DND-41 (cell line): ENCODE measurements at regions not wholly inside any gene's neighbourhood (a gene's known extent, or its start where the extent isn't known, plus 50 kb on each side); places are given as distances from the start of the nearest gene placed in this dataset.

Source experiments
- ATAC-seq: fragments of 200-7000 bp; cut with Tn5 transposase; 3 replicates; pipeline ENCODE4 v1.9.1; 2021; ENCODE audit warnings: low read depth; ENCODE audit not compliant: insufficient read depth
- DNase-seq: peaks from one replicate; pipeline ENCODE4 v3.0.0-alpha.2; 2020
- H2AFZ ChIP-seq: 2 replicates; pipeline ENCODE4 v1.6.0; 2012; ENCODE audit warnings: low read depth, low read length
- H3K27ac ChIP-seq: 2 replicates; pipeline ENCODE4 v1.5.1; 2012; ENCODE audit warnings: low read length, inconsistent platforms
- H3K27me3 ChIP-seq: fragments of 200-600 bp; sonication (generic); 2 replicates; pipeline ENCODE4 v1.6.0; 2012; ENCODE audit warnings: low read length, mild to moderate bottlenecking, inconsistent platforms; ENCODE audit not compliant: insufficient read depth, poor library complexity
- H3K36me3 ChIP-seq: 2 replicates; pipeline ENCODE4 v1.5.1; 2012; ENCODE audit warnings: low read length, inconsistent platforms; ENCODE audit not compliant: insufficient read depth
- H3K4me1 ChIP-seq: 2 replicates; pipeline ENCODE4 v1.5.1; 2012; ENCODE audit warnings: mild to moderate bottlenecking, low read length; ENCODE audit not compliant: insufficient read depth
- H3K4me2 ChIP-seq: 2 replicates; pipeline ENCODE4 v1.6.0; 2012; ENCODE audit warnings: mild to moderate bottlenecking, moderate library complexity, low read length, inconsistent platforms; ENCODE audit not compliant: insufficient read depth
- H3K4me3 ChIP-seq, 2 experiments: fragments of 200-600 bp in 1 of 2; shearing (Covaris generic) in 1 of 2; 2 replicates each; pipeline ENCODE4 v1.5.1; 2012 to 2016; ENCODE audit warnings: inconsistent platforms in 2 of 2, low read length in 2 of 2, mild to moderate bottlenecking in 2 of 2, low read depth in 1 of 2, moderate library complexity in 1 of 2
- H3K79me2 ChIP-seq: 2 replicates; pipeline ENCODE4 v1.6.0; 2012; ENCODE audit warnings: low read length, inconsistent platforms; ENCODE audit not compliant: insufficient read depth
- H3K9ac ChIP-seq: 2 replicates; pipeline ENCODE4 v1.6.0; 2012; ENCODE audit warnings: low read depth, mild to moderate bottlenecking, inconsistent platforms, low read length, moderate library complexity
- H3K9me3 ChIP-seq: 2 replicates; pipeline ENCODE4 v1.5.1; 2012; ENCODE audit warnings: low read length, moderate library complexity, mild to moderate bottlenecking, inconsistent platforms; ENCODE audit not compliant: insufficient read depth, severe bottlenecking
- H4K20me1 ChIP-seq: 2 replicates; pipeline ENCODE4 v1.6.0; 2012; ENCODE audit warnings: low read length; ENCODE audit not compliant: insufficient read depth
- EZH2 ChIP-seq: IDR thresholded peaks from 3 replicates; pipeline ENCODE4 v1.6.1; 2012; ENCODE audit warnings: borderline replicate concordance, low read depth, mild to moderate bottlenecking, moderate library complexity, low read length, inconsistent platforms; ENCODE audit not compliant: severe bottlenecking
- TF ChIP-seq, protein P1 (sequence below): IDR thresholded peaks from 2 replicates; pipeline ENCODE4 v1.5.1; 2012; ENCODE audit warnings: borderline replicate concordance, low read length, moderate library complexity, mild to moderate bottlenecking; ENCODE audit not compliant: poor library complexity, severe bottlenecking; ENCODE audit errors: extremely low read depth

DNA sequence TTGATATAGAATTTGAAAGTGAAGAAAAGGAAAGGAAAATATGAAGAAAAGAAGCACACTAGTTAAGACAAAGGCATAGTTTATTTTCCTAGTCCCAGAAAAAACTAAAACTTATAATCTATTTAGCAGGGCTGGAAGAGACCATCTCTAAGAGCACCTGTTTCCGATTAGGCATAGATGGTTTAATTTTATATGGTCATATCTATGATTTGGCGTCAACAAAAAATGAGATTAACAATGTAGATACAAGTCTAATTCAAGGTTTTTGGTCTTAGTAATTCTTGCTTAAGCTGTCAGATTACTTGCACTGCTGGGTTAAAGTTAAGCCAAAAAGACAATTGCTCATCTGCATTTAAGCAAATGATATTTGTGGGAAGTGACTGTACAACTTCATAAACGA, 502.5 kb upstream of the FSHR start:
- H4K20me1 ChIP-seq, result no peaks in the 10 kb centered on the region
- no peaks in the 10 kb centered on the region for H3K27me3 ChIP-seq
- H3K4me2 ChIP-seq, result no peak overlapping the region
- DNase-seq, result no peak
- no peak for ATAC-seq
- H3K27ac ChIP-seq, result no peak overlapping the region
- no peak overlapping the region for H3K4me3 ChIP-seq
- H2AFZ ChIP-seq, result no peak overlapping the region
- H3K4me1 ChIP-seq, result no peaks in the 10 kb centered on the region
- H3K9me3 ChIP-seq, result no peaks in the 10 kb centered on the region
- no peaks in the 10 kb centered on the region for H3K79me2 ChIP-seq
- TF ChIP-seq EZH2, result no peak
- TF ChIP-seq, protein P1, sequence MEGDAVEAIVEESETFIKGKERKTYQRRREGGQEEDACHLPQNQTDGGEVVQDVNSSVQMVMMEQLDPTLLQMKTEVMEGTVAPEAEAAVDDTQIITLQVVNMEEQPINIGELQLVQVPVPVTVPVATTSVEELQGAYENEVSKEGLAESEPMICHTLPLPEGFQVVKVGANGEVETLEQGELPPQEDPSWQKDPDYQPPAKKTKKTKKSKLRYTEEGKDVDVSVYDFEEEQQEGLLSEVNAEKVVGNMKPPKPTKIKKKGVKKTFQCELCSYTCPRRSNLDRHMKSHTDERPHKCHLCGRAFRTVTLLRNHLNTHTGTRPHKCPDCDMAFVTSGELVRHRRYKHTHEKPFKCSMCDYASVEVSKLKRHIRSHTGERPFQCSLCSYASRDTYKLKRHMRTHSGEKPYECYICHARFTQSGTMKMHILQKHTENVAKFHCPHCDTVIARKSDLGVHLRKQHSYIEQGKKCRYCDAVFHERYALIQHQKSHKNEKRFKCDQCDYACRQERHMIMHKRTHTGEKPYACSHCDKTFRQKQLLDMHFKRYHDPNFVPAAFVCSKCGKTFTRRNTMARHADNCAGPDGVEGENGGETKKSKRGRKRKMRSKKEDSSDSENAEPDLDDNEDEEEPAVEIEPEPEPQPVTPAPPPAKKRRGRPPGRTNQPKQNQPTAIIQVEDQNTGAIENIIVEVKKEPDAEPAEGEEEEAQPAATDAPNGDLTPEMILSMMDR, result no peak
- H3K36me3 ChIP-seq, result no peaks in the 10 kb centered on the region
- no peak overlapping the region for H3K9ac ChIP-seq

DNA sequence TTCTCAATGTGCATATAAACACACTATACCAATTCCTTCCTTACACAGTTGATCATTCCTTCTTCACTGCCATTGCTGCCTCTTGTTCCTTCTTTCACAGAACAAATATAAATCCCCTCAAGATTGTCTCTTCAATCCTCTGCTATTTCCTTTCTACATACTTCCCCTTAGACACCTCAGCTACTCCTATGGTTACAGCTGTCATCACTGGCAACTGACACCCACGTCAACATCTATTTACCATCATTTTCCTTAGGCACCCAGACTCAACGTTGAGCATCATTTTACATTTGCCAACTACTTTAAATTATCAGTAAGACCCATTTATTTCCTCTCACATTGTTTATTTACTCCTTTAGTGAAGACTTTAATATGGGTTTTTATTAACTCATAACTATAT, 488.8 kb upstream of the FSHR start:
- no peak for TF ChIP-seq EZH2
- TF ChIP-seq, protein P1, result no peak
- H2AFZ ChIP-seq, result no peak overlapping the region
- no peak overlapping the region for H3K4me3 ChIP-seq
- no peaks in the 10 kb centered on the region for H3K9me3 ChIP-seq
- H4K20me1 ChIP-seq, result no peaks in the 10 kb centered on the region
- no peaks in the 10 kb centered on the region for H3K27me3 ChIP-seq
- no peak overlapping the region for H3K9ac ChIP-seq
- DNase-seq (no peak), ATAC-seq (no peak)
- H3K79me2 ChIP-seq, result no peaks in the 10 kb centered on the region
- no peak overlapping the region for H3K27ac ChIP-seq
- no peaks in the 10 kb centered on the region for H3K36me3 ChIP-seq
- H3K4me2 ChIP-seq, result no peak overlapping the region
- H3K4me1 ChIP-seq, result no peaks in the 10 kb centered on the region

DNA sequence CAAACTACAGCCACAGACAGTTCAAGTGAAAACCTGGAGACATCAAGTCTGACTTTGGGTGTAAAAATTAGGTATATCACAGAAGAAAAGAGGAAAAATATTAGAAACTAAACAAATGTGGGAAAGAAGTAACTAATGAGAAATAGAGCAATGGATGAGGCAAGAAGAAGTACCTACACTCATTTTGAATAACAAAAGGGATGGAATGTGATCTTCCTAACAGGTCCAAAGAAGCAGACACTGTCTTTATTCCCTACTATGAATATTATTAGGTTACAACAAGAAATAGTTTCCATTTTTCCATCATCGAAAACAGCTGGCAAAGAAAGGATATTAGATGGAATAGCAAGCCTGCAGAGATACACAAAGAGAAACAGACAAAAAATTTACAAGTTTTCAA, 486.3 kb upstream of the FSHR start:
- Histone ChIP-seq H3K4me3 (no peak overlapping the region), H3K79me2 (no peaks in the 10 kb centered on the region), H4K20me1 (no peaks in the 10 kb centered on the region), H3K9me3 (no peaks in the 10 kb centered on the region), H2AFZ (no peak overlapping the region), H3K4me1 (no peaks in the 10 kb centered on the region), H3K27ac (no peak overlapping the region), H3K4me2 (no peak overlapping the region), H3K9ac (no peak overlapping the region), H3K27me3 (no peaks in the 10 kb centered on the region), H3K36me3 (no peaks in the 10 kb centered on the region)
- DNase-seq, result no peak
- no peak for TF ChIP-seq EZH2
- TF ChIP-seq, protein P1, result no peak
- no peak for ATAC-seq

DNA sequence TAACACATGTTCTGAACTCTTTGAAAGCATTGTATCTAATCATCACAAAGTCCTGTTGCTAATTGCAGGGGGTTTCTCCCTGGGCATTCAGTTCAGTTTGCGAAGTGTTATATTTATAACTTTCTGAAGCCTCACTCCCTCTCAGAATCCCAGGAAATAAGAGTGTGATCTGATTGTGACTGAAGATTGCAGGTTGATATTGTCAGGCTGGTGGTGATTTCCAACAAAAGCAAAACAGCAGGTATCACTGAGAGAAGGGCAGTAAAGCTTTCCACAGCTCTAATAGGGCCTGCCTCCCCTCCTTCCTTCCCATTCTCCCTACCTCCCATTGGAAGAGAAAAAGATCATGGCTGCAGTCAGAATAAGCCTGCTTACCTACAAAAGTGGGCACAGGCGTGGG, 466.7 kb upstream of the FSHR start:
- H3K27me3 ChIP-seq, result no peaks in the 10 kb centered on the region
- H4K20me1 ChIP-seq, result no peaks in the 10 kb centered on the region
- TF ChIP-seq, protein P1, result no peak
- TF ChIP-seq EZH2, result no peak
- no peak overlapping the region for H3K9ac ChIP-seq
- H3K4me2 ChIP-seq, result no peak overlapping the region
- ATAC-seq, result no peak
- no peak overlapping the region for H2AFZ ChIP-seq
- H3K27ac ChIP-seq, result no peak overlapping the region
- no peak overlapping the region for H3K4me3 ChIP-seq
- H3K9me3 ChIP-seq, result no peaks in the 10 kb centered on the region
- no peaks in the 10 kb centered on the region for H3K79me2 ChIP-seq
- no peak for DNase-seq
- H3K4me1 ChIP-seq, result no peaks in the 10 kb centered on the region
- no peaks in the 10 kb centered on the region for H3K36me3 ChIP-seq
